ENCODE measurements at regions not wholly inside any gene's neighbourhood (a gene's known extent, or its start where the extent isn't known, plus 50 kb on each side); places are given as distances from the start of the nearest gene placed in this dataset.
"Not testable (repeated sequence)": the region's sequence is repeated elsewhere in the genome, so short reads cannot be mapped to it uniquely, and the experiment has no call there.

GRCh38 chrX:118272242-118272641, 73.7 kb upstream of the WDR44 start:
- no peaks in the 10 kb centered on the region for H3K9me3 ChIP-seq (ENCODE audit: low read depth)
- H3K27ac ChIP-seq, result no peak overlapping the region
- no peak for TF ChIP-seq CTCF (IDR thresholded peaks at IDR 0.05; ENCODE audit: low read depth, low read length)
- H3K4me3 ChIP-seq, result no peak overlapping the region
- DNase-seq (ENCODE audit: low read depth in 1 of 2, low spot score in 1 of 2), result peak in 1 of 2 donors; percentile 46
- no peaks in the 10 kb centered on the region for H3K36me3 ChIP-seq
- H3K4me1 ChIP-seq (ENCODE audit: low read depth), result no peaks in the 10 kb centered on the region
- H3K27me3 ChIP-seq, result no peaks in the 10 kb centered on the region

GRCh38 chrX:118286066-118286762, 59.7 kb upstream of the WDR44 start:
- peak in 1 of 2 donors; percentile 47 for DNase-seq (ENCODE audit: low read depth in 1 of 2, low spot score in 1 of 2)
- TF ChIP-seq CTCF (IDR thresholded peaks at IDR 0.05; ENCODE audit: low read depth, low read length), result no peak

GRCh38 chrX:118295818-118296217, 50.1 kb upstream of the WDR44 start:
- not testable (repeated sequence) for H3K27me3 ChIP-seq; H3K9me3 ChIP-seq (ENCODE audit: low read depth); H3K4me1 ChIP-seq (ENCODE audit: low read depth); H3K36me3 ChIP-seq; H3K27ac ChIP-seq; H3K4me3 ChIP-seq
- peak in 1 of 2 donors; percentile 2 for DNase-seq (ENCODE audit: low read depth in 1 of 2, low spot score in 1 of 2)

More at GRCh38 chrX:118286066-118286762, 59.7 kb upstream of the WDR44 start:
- H3K27ac ChIP-seq, result no peak overlapping the region
- H3K4me3 ChIP-seq, result no peak overlapping the region
- no peaks in the 10 kb centered on the region for H3K4me1 ChIP-seq (ENCODE audit: low read depth)
- no peaks in the 10 kb centered on the region for H3K27me3 ChIP-seq
- no peaks in the 10 kb centered on the region for H3K9me3 ChIP-seq (ENCODE audit: low read depth)
- no peaks in the 10 kb centered on the region for H3K36me3 ChIP-seq
